T-cell (primary cell): ENCODE measurements at regions not wholly inside any gene's neighbourhood (a gene's known extent, or its start where the extent isn't known, plus 50 kb on each side); places are given as distances from the start of the nearest gene placed in this dataset.

Experiments
- ATAC-seq, 4 experiments: fragments of 200-7000 bp in 3 of 4; fragments of 150-1000 bp in 1 of 4; cut with Tn5 transposase; replicated peaks in 1 of 4; 1 replicate in 3 of 4; 2 replicates in 1 of 4; pipeline ENCODE4 v1.10.0; 2021; ENCODE audit warnings: moderate library complexity in 3 of 4, mild to moderate bottlenecking in 2 of 4, moderate number of reproducible peaks in 1 of 4
- CTCF ChIA-PET, 2 donors: fragments of 300-600 bp; sonication (Branson Sonifier 250); formaldehyde crosslinking; loops; one replicate each; lab custom pipeline; 2022; ENCODE audit warnings: antibody characterized with exemption in 2 of 2; lab: Charles Lee
- POLR2A ChIA-PET, 2 donors: fragments of 300-600 bp; sonication (Branson Sonifier 250); formaldehyde crosslinking; loops; one replicate each; lab custom pipeline; 2022; ENCODE audit warnings: antibody characterized with exemption in 2 of 2; lab: Charles Lee
- DNase-seq, 35 experiments: peaks; one replicate each; pipeline versions ENCODE4 v3.0.0 to v3.0.0-alpha.2; 2013 to 2023
- H3K27ac ChIP-seq: one replicate; pipeline ENCODE4 v1.5.1; 2013; ENCODE audit warnings: low read length
- H3K27me3 ChIP-seq, 2 experiments: replicated peaks in 1 of 2; 1 replicate in 1 of 2; 2 replicates in 1 of 2; pipeline versions ENCODE4 v1.6.1 to v1.7.0; 2013; ENCODE audit warnings: low read length in 1 of 2, mixed read lengths in 1 of 2; ENCODE audit not compliant: control insufficient read depth in 2 of 2, insufficient read depth in 2 of 2; ENCODE audit errors: extremely low read depth in 1 of 2
- H3K36me3 ChIP-seq, 2 donors: 1 replicate in 1 of 2; 2 replicates in 1 of 2; pipeline versions ENCODE4 v1.6.1 to v1.7.0; 2013; ENCODE audit warnings: low read length in 1 of 2; ENCODE audit not compliant: control insufficient read depth in 2 of 2, insufficient read depth in 1 of 2; ENCODE audit errors: extremely low read depth in 1 of 2
- H3K4me1 ChIP-seq, 2 experiments: 1 replicate in 1 of 2; 2 replicates in 1 of 2; pipeline versions ENCODE4 v1.6.1 to v1.7.0; 2013; ENCODE audit warnings: low read length in 2 of 2, mixed read lengths in 1 of 2; ENCODE audit not compliant: insufficient read depth in 2 of 2, control insufficient read depth in 1 of 2; ENCODE audit errors: extremely low read depth in 1 of 2
- H3K4me3 ChIP-seq, 2 donors: 1 replicate in 1 of 2; 2 replicates in 1 of 2; pipeline versions ENCODE4 v1.5.1 to v1.7.0; 2013; ENCODE audit warnings: mild to moderate bottlenecking in 2 of 2, low read length in 1 of 2, moderate library complexity in 1 of 2; ENCODE audit not compliant: control insufficient read depth in 1 of 2; ENCODE audit errors: extremely low read depth in 1 of 2
- H3K9me3 ChIP-seq: 2 replicates; pipeline ENCODE4 v1.7.0; 2013
- H3K27ac Mint-ChIP-seq, 2 donors: one replicate each; pipeline ENCODE4 v1.8.0; 2020 to 2021; ENCODE audit warnings: mild to moderate bottlenecking in 2 of 2, mixed read lengths in 2 of 2
- H3K27me3 Mint-ChIP-seq, 2 donors: one replicate each; pipeline ENCODE4 v1.8.0; 2021 to 2022; ENCODE audit warnings: mixed read lengths in 2 of 2
- H3K36me3 Mint-ChIP-seq: one replicate; pipeline ENCODE4 v1.8.0; 2021; ENCODE audit warnings: mixed read lengths
- H3K4me1 Mint-ChIP-seq, 3 donors: one replicate each; pipeline ENCODE4 v1.8.0; 2020 to 2022; ENCODE audit warnings: mixed read lengths in 3 of 3, mild to moderate bottlenecking in 1 of 3
- H3K4me3 Mint-ChIP-seq, 3 donors: one replicate each; pipeline ENCODE4 v1.8.0; 2020 to 2022; ENCODE audit warnings: mild to moderate bottlenecking in 3 of 3, mixed read lengths in 3 of 3, moderate library complexity in 3 of 3
- H3K9me3 Mint-ChIP-seq, 3 donors: one replicate each; pipeline ENCODE4 v1.8.0; 2020 to 2022; ENCODE audit warnings: mixed read lengths in 3 of 3
- WGBS: methylation state at CpG from one replicate; pipeline ENCODE4 v1.1.5; 2013; ENCODE audit warnings: missing lambda C conversion rate; ENCODE audit not compliant: insufficient coverage; 5-methylcytosine and 5-hydroxymethylcytosine counted together

DNA sequence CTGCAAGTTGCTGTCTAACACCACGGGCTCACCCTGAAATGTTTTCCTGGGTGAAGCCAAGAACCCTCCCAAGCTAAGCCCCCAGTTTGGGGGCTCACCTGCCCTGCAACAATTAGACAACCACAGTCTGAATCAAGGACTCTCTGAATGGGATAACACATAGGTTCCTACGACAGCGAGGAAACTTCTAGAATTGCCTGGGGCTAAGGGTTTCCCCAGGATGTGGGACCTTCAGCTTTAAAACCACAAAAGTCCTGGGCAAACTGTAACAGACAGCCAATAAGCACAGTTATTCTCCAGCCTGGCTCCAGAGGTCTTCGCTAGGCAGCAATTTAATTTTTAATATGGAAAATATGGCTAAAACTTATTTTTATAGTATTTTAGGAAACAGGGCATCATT lies 162.6 kb downstream of the PRKX start:
- ATAC-seq, result no peak
- no peak for DNase-seq
- WGBS, result no CpG with 5 or more reads among the region's 4 CpGs

DNA sequence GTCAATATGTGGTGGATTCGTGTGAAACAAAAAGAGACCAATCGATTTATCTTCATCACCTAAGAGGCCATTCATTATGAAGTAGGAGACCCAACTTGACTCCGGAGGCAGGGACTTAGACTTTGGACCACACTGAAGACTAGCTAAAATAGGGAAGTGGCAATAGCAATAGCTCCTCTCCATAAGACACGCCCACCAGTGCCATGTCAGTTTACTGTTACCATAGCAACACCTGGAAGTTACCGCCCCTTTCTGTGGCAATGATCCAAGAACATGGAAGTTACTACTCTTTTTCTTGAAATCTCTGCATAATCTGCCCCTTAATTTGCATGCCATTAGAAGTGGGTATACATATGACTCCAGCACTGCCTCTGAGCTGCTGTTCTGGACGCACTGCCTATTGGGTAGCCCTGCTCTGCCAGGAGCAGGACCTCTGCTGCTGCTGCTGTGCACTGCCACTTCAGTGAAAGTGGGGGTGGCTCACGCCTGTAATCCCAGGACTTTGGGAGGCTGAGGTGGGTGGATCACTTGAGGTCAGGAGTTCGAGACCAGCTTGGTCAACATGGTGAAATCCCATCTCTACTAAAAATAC lies 163.2 kb downstream of the PRKX start:
- 67% methylated on average over 1 of the region's 8 CpGs for WGBS
- Histone ChIP-seq H3K36me3 (no peaks in the 10 kb centered on the region), H3K4me1 (no peaks in the 10 kb centered on the region), H3K27ac (no peak overlapping the region), H3K27me3 (peaks cover 0 to 8% of the 10 kb centered on the region in 2 experiments), H3K9me3 (no peaks in the 10 kb centered on the region), H3K4me3 (no peak overlapping the region)
- peaks cover 2 to 15% of the 10 kb centered on the region in 2 donors for H3K27me3 Mint-ChIP-seq
- no peak for ATAC-seq
- DNase-seq, result no peak
- no peaks in the 10 kb centered on the region for H3K36me3 Mint-ChIP-seq
- no peaks in the 10 kb centered on the region for H3K9me3 Mint-ChIP-seq
- ChIA-PET CTCF (no interaction called here), POLR2A (no interaction called here)
- no peak overlapping the region for H3K4me3 Mint-ChIP-seq
- no peak overlapping the region for H3K27ac Mint-ChIP-seq
- no peaks in the 10 kb centered on the region for H3K4me1 Mint-ChIP-seq

More for the DNA sequence above, 162.6 kb downstream of the PRKX start:
- Mint-ChIP-seq H3K4me3 (no peak overlapping the region), H3K4me1 (no peaks in the 10 kb centered on the region), H3K9me3 (no peaks in the 10 kb centered on the region), H3K27me3 (peaks cover 2 to 15% of the 10 kb centered on the region in 2 donors), H3K27ac (no peak overlapping the region), H3K36me3 (no peaks in the 10 kb centered on the region)
- ChIA-PET POLR2A (no interaction called here), CTCF (no interaction called here)
- H3K27me3 ChIP-seq, result peaks cover 0 to 8% of the 10 kb centered on the region in 2 experiments
- H3K36me3 ChIP-seq, result no peaks in the 10 kb centered on the region
- H3K4me3 ChIP-seq, result no peak overlapping the region
- H3K4me1 ChIP-seq, result no peaks in the 10 kb centered on the region
- H3K27ac ChIP-seq, result no peak overlapping the region
- H3K9me3 ChIP-seq, result no peaks in the 10 kb centered on the region

DNA sequence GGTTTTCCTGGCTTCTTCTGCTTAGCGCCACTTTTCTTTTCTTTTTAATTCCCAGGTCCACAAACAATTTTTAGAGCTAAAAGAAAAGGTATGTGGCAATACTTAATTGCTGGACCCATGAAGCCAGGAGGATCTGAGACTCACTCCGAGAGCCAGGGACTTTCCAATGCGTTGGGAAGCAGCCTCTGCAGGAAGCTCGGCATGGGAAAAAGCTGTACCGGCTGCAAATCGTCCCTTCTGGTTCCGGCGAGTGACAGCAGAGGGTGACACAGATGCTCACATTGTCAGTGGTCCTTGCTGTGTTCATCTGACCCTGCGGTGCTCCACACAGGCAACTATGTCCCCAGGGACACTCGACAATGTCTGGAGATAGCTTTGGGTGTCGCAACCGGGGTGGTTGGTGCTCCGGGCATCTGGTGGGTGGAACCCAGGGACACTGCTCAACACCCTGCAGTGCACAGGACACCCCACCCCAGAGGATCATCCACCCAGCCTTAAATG lies 164.0 kb downstream of the PRKX start:
- H3K4me3 Mint-ChIP-seq, result no peak overlapping the region
- ATAC-seq (no peak), DNase-seq (no peak)
- H3K27ac Mint-ChIP-seq, result no peak overlapping the region
- H3K27ac ChIP-seq, result no peak overlapping the region
- H3K27me3 ChIP-seq, result peaks cover 0 to 8% of the 10 kb centered on the region in 2 experiments
- H3K9me3 Mint-ChIP-seq, result no peaks in the 10 kb centered on the region
- POLR2A ChIA-PET, result no interaction called here
- no peaks in the 10 kb centered on the region for H3K9me3 ChIP-seq
- no peaks in the 10 kb centered on the region for H3K4me1 ChIP-seq
- H3K4me3 ChIP-seq, result no peak overlapping the region
- no peaks in the 10 kb centered on the region for H3K36me3 ChIP-seq
- peaks cover 2 to 15% of the 10 kb centered on the region in 2 donors for H3K27me3 Mint-ChIP-seq
- WGBS, result 42% methylated on average over 6 of the region's 13 CpGs
- CTCF ChIA-PET, result no interaction called here
- H3K4me1 Mint-ChIP-seq, result no peaks in the 10 kb centered on the region
- H3K36me3 Mint-ChIP-seq, result no peaks in the 10 kb centered on the region

DNA sequence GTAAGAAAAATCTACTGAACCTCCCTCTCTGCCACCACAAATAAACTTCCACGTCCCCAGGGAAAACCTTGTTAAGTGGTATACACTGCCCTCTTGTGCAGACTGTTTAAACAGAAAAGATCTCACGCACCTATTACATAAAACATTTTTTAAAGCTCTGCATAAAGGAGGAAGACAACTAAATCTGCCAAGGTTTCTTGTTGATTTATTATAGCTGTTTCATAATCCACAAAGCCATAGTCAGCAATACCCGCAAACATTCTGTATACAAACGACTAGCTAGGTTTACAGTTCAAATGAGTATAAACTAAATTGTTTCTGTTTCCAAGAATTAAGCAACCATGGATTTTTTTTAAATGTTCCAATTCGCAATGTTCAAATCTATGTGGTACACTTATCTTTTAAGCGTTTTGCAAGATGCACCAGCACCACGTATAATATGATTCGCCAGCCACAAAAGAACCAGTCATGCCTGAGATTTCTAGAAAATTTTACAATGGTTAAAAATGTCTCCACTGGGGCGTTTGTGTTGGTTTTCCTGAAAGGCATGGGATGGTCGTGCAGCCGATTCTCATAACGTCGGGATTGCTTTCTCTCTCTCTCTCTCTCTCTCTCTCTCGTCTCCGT lies 164.6 kb downstream of the PRKX start:
- 17% methylated on average over 1 of the region's 15 CpGs for WGBS

DNA sequence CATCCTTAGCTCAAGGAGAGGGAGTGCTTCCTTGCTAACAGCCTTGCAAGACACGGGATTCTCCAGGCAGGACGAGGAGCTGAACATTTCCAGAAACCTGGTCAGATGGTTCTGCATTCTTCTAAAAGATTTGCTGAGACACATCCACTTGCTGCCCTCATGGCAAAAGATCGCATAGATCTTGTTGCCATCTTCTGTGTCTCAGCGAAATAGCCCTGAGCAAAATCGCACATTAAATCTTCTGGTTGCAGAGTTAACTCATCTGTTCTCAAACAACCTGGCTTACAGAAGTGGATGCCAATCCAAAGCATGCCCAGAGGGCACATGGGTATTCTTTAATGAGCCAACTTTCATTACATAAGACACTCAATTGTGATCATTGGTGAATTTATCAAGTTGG lies 167.5 kb downstream of the PRKX start:
- no peak overlapping the region for H3K27ac Mint-ChIP-seq
- Histone ChIP-seq H3K27me3 (peaks cover 0 to 8% of the 10 kb centered on the region in 2 experiments), H3K4me1 (no peaks in the 10 kb centered on the region), H3K9me3 (no peaks in the 10 kb centered on the region), H3K36me3 (no peaks in the 10 kb centered on the region), H3K27ac (no peak overlapping the region), H3K4me3 (no peak overlapping the region)
- no peak overlapping the region for H3K4me3 Mint-ChIP-seq
- ChIA-PET CTCF (no interaction called here), POLR2A (no interaction called here)
- ATAC-seq (no peak), DNase-seq (no peak)
- H3K36me3 Mint-ChIP-seq, result no peaks in the 10 kb centered on the region
- WGBS, result 87% methylated on average over 3 of the region's 5 CpGs
- H3K27me3 Mint-ChIP-seq, result peaks cover 2 to 15% of the 10 kb centered on the region in 2 donors
- peaks cover 9 to 12% (median 12%) of the 10 kb centered on the region in 3 donors for H3K9me3 Mint-ChIP-seq
- no peaks in the 10 kb centered on the region for H3K4me1 Mint-ChIP-seq

More for the DNA sequence above, 164.6 kb downstream of the PRKX start:
- CTCF ChIA-PET, result no interaction called here
- no peaks in the 10 kb centered on the region for H3K36me3 Mint-ChIP-seq
- POLR2A ChIA-PET, result interaction anchor here in 1 of 2 donors (0.6 kb wide), 1 partner anchor 140 kb away, joined by 4 read pairs; no protein-coding TSS in a partner anchor
- H3K4me3 ChIP-seq, result no peak overlapping the region
- H3K4me3 Mint-ChIP-seq, result no peak overlapping the region
- H3K9me3 ChIP-seq, result no peaks in the 10 kb centered on the region
- H3K27ac ChIP-seq, result no peak overlapping the region
- no peak for ATAC-seq
- no peaks in the 10 kb centered on the region for H3K4me1 ChIP-seq
- no peaks in the 10 kb centered on the region for H3K36me3 ChIP-seq
- no peak for DNase-seq
- no peak overlapping the region for H3K27ac Mint-ChIP-seq
- peaks cover 2 to 15% of the 10 kb centered on the region in 2 donors for H3K27me3 Mint-ChIP-seq
- peaks cover 0 to 8% of the 10 kb centered on the region in 2 experiments for H3K27me3 ChIP-seq
- H3K4me1 Mint-ChIP-seq, result no peaks in the 10 kb centered on the region
- H3K9me3 Mint-ChIP-seq, result no peaks in the 10 kb centered on the region

DNA sequence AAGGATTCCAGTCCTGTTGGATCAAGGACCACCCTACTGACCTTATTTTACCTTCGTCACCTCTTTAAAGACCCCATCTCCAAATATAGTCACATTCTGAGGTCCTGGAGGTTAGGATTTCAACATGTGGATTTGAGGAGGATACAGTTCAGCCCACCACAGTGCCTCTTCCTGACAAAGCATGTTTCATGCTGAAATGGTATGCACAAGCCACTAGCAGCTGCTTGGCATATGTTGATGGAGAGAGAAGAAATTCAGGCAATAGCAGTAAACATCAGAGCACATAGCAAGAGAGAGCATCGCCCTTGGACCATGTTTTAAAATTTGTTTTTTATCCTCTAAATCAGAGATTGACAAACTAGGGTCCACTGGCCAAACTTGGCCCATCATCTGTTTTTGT lies 172.1 kb downstream of the PRKX start:
- no peaks in the 10 kb centered on the region for H3K36me3 Mint-ChIP-seq
- Histone ChIP-seq H3K27me3 (no peaks in the 10 kb centered on the region), H3K4me1 (no peaks in the 10 kb centered on the region), H3K9me3 (no peaks in the 10 kb centered on the region), H3K36me3 (no peaks in the 10 kb centered on the region), H3K27ac (no peak overlapping the region), H3K4me3 (no peak overlapping the region)
- no peak overlapping the region for H3K4me3 Mint-ChIP-seq
- H3K27me3 Mint-ChIP-seq, result peaks cover 0 to 8% of the 10 kb centered on the region in 2 donors
- no peaks in the 10 kb centered on the region for H3K4me1 Mint-ChIP-seq
- H3K27ac Mint-ChIP-seq, result no peak overlapping the region
- ChIA-PET CTCF (interaction anchor here in 1 of 2 donors (0.6 kb wide), 1 partner anchor 203 kb away, joined by 4 read pairs; no protein-coding TSS in a partner anchor), POLR2A (no interaction called here)
- H3K9me3 Mint-ChIP-seq, result peaks cover 9 to 12% (median 12%) of the 10 kb centered on the region in 3 donors
- ATAC-seq (no peak), DNase-seq (no peak)
- WGBS, result no CpG with 5 or more reads among the region's 2 CpGs
